HG02870 (cell line): ENCODE measurements at regions not wholly inside any gene's neighbourhood (a gene's known extent, or its start where the extent isn't known, plus 50 kb on each side); places are given as distances from the start of the nearest gene placed in this dataset.
A peak's percentile ranks its signal among the peaks of the same experiment; 100 is the strongest.

Experiments used
- ATAC-seq: cut with Tn5 transposase; IDR thresholded peaks from one replicate; pipeline ENCODE4 v1.9.1; 2021; ENCODE audit warnings: mild to moderate bottlenecking, moderate library complexity; ENCODE audit not compliant: unreplicated experiment

- no peak for ATAC-seq
Observed at GRCh38 chr5:61943713-61944112, 362.3 kb upstream of the KIF2A start.

- no peak for ATAC-seq
Observed at GRCh38 chr5:61948151-61948550, 357.9 kb upstream of the KIF2A start.

GRCh38 chr5:61949054-61949678 is 356.8 kb upstream of the KIF2A start:
- ATAC-seq = no peak

- ATAC-seq = no peak
Observed at GRCh38 chr5:61949679-61950435, 356.1 kb upstream of the KIF2A start.

GRCh38 chr5:61951295-61951694 is 354.7 kb upstream of the KIF2A start:
- ATAC-seq = no peak

- no peak for ATAC-seq
Observed at GRCh38 chr5:61953913-61954312, 352.1 kb upstream of the KIF2A start.

- ATAC-seq = no peak
Observed at GRCh38 chr5:61964201-61964600, 341.8 kb upstream of the KIF2A start.

GRCh38 chr5:61965069-61965468 is 340.9 kb upstream of the KIF2A start:
- ATAC-seq = no peak

GRCh38 chr5:61965490-61965889 is 340.5 kb upstream of the KIF2A start:
- ATAC-seq = no peak

- no peak for ATAC-seq
Observed at GRCh38 chr5:61966296-61966955, 339.6 kb upstream of the KIF2A start.

GRCh38 chr5:61966997-61967396 is 339.0 kb upstream of the KIF2A start:
- ATAC-seq = no peak

GRCh38 chr5:61967681-61968080 is 338.3 kb upstream of the KIF2A start:
- no peak for ATAC-seq

- ATAC-seq = no peak
Observed at GRCh38 chr5:61969347-61969746, 336.7 kb upstream of the KIF2A start.

- no peak for ATAC-seq
Observed at GRCh38 chr5:61969755-61970154, 336.3 kb upstream of the KIF2A start.

- no peak for ATAC-seq
Observed at GRCh38 chr5:61970218-61970617, 335.8 kb upstream of the KIF2A start.

- ATAC-seq = peak; percentile 93
Observed at GRCh38 chr5:61974680-61975079, 331.3 kb upstream of the KIF2A start.

- ATAC-seq = no peak
Observed at GRCh38 chr5:61981886-61982285, 324.1 kb upstream of the KIF2A start.

GRCh38 chr5:61991430-61991829 is 314.6 kb upstream of the KIF2A start:
- ATAC-seq = no peak

- no peak for ATAC-seq
Observed at GRCh38 chr5:61991866-61992265, 314.1 kb upstream of the KIF2A start.

GRCh38 chr5:61993295-61993927 is 312.6 kb upstream of the KIF2A start:
- ATAC-seq = no peak

GRCh38 chr5:61994171-61994570 is 311.8 kb upstream of the KIF2A start:
- no peak for ATAC-seq

GRCh38 chr5:61995486-61995885 is 310.5 kb upstream of the KIF2A start:
- no peak for ATAC-seq
